NB4 (cell line): ENCODE measurements at regions not wholly inside any gene's neighbourhood (a gene's known extent, or its start where the extent isn't known, plus 50 kb on each side); places are given as distances from the start of the nearest gene placed in this dataset.

Experiments
- MAX ChIP-seq: IDR thresholded peaks from 2 replicates; pipeline ENCODE4 v1.6.1; 2011; ENCODE audit warnings: low read depth, low read length
- TF ChIP-seq, protein P1 (sequence below): IDR thresholded peaks from one replicate; pipeline ENCODE4 v1.5.1; 2012; ENCODE audit warnings: low read depth, low read length

GRCh38 chr18:76667603-76668002 lies 154.8 kb upstream of the ZNF236 start:
- TF ChIP-seq, protein P1, sequence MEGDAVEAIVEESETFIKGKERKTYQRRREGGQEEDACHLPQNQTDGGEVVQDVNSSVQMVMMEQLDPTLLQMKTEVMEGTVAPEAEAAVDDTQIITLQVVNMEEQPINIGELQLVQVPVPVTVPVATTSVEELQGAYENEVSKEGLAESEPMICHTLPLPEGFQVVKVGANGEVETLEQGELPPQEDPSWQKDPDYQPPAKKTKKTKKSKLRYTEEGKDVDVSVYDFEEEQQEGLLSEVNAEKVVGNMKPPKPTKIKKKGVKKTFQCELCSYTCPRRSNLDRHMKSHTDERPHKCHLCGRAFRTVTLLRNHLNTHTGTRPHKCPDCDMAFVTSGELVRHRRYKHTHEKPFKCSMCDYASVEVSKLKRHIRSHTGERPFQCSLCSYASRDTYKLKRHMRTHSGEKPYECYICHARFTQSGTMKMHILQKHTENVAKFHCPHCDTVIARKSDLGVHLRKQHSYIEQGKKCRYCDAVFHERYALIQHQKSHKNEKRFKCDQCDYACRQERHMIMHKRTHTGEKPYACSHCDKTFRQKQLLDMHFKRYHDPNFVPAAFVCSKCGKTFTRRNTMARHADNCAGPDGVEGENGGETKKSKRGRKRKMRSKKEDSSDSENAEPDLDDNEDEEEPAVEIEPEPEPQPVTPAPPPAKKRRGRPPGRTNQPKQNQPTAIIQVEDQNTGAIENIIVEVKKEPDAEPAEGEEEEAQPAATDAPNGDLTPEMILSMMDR = no peak
- TF ChIP-seq MAX = no peak
